ENCODE measurements at regions not wholly inside any gene's neighbourhood (a gene's known extent, or its start where the extent isn't known, plus 50 kb on each side); places are given as distances from the start of the nearest gene placed in this dataset.

DNA sequence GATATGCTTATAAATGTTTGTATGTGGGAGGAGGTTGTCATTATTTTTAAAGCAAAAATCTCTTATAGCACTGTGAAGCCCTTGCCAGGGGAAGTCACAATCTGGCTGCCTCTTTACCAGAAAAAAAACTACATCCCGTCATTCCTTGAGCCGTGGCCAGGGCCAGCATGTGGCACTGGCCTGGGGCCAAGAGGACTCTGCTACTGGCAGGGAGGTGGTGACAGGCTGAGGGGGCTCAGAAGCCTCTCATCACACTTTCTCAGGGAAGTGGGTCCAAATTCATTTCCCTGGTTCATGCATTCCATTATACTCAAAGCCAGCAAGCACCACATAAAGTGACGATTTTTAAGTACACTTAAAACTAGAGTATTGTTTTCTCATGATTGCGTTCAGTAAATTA, 457.3 kb downstream of the ZNF608 start:
- H3K27ac ChIP-seq = peak overlapping the region in 2 of 4 donors; percentile 0 to 20
- DNase-seq (peak; percentile 60 to 70), ATAC-seq (ENCODE audit: low FRiP score in 2 of 2) (peak; percentile 34 to 75)

GRCh38 chr5:124287813-124288212, 458.6 kb downstream of the ZNF608 start:
- DNase-seq (no peak), ATAC-seq (ENCODE audit: low FRiP score in 2 of 2) (no peak)
- no peak overlapping the region for H3K27ac ChIP-seq
- no peaks in the 10 kb centered on the region for H3K27me3 ChIP-seq
- TF ChIP-seq EP300 (IDR thresholded peaks at IDR 0.05) = no peak
- TF ChIP-seq, protein P1, sequence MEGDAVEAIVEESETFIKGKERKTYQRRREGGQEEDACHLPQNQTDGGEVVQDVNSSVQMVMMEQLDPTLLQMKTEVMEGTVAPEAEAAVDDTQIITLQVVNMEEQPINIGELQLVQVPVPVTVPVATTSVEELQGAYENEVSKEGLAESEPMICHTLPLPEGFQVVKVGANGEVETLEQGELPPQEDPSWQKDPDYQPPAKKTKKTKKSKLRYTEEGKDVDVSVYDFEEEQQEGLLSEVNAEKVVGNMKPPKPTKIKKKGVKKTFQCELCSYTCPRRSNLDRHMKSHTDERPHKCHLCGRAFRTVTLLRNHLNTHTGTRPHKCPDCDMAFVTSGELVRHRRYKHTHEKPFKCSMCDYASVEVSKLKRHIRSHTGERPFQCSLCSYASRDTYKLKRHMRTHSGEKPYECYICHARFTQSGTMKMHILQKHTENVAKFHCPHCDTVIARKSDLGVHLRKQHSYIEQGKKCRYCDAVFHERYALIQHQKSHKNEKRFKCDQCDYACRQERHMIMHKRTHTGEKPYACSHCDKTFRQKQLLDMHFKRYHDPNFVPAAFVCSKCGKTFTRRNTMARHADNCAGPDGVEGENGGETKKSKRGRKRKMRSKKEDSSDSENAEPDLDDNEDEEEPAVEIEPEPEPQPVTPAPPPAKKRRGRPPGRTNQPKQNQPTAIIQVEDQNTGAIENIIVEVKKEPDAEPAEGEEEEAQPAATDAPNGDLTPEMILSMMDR (IDR thresholded peaks at IDR 0.05) = no peak
- TF ChIP-seq POLR2AphosphoS5 (IDR thresholded peaks at IDR 0.05) = no peak
- no peak for TF ChIP-seq POLR2A (IDR thresholded peaks at IDR 0.05)
- WGBS, 2 donors = 82 to 97% methylated on average over 3 of the region's 3 CpGs
- no peak overlapping the region for H3K4me3 ChIP-seq
- peaks cover 9 to 26% (median 15%) of the 10 kb centered on the region in 4 donors for H3K4me1 ChIP-seq
- no peaks in the 10 kb centered on the region for H3K9me3 ChIP-seq
- H3K36me3 ChIP-seq = no peaks in the 10 kb centered on the region

More for the DNA sequence above, 457.3 kb downstream of the ZNF608 start:
- H3K4me1 ChIP-seq = peaks cover 9 to 26% (median 15%) of the 10 kb centered on the region in 4 donors
- H3K36me3 ChIP-seq = no peaks in the 10 kb centered on the region
- no peak overlapping the region for H3K4me3 ChIP-seq
- no peaks in the 10 kb centered on the region for H3K27me3 ChIP-seq
- H3K9me3 ChIP-seq = no peaks in the 10 kb centered on the region
- TF ChIP-seq EP300 (IDR thresholded peaks at IDR 0.05) = peak in 1 of 4 donors; percentile 16
- TF ChIP-seq, protein P1 (IDR thresholded peaks at IDR 0.05) = no peak
- WGBS, 2 donors = 33 to 43% methylated on average over 4 of the region's 4 CpGs

DNA sequence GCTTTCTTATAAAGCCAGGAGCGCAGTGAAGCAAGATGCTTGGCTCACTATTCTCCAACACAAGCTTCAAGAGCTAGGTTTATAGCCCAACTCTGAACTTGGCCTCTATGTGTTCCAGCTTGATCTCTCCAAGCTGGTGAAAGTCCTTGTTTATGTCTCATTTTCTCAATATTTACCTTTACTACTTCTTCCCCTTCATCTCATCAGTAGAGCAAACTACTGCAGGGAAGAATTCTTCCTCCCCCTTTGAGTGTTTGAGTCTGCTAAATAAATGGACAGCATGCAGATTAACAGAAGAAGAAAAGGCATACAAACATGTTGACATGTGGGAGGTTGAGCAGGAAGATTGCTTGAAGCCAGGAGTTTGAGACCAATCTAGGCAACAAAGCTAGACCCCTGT, 460.7 kb downstream of the ZNF608 start:
- Histone ChIP-seq H3K27ac (no peak overlapping the region), H3K4me1 (peaks cover 9 to 26% (median 15%) of the 10 kb centered on the region in 4 donors), H3K9me3 (no peaks in the 10 kb centered on the region), H3K36me3 (no peaks in the 10 kb centered on the region), H3K4me3 (no peak overlapping the region), H3K27me3 (no peaks in the 10 kb centered on the region)
- TF ChIP-seq POLR2AphosphoS5 (IDR thresholded peaks at IDR 0.05) = no peak
- TF ChIP-seq POLR2A (IDR thresholded peaks at IDR 0.05) = no peak
- TF ChIP-seq EP300 (IDR thresholded peaks at IDR 0.05) = no peak
- TF ChIP-seq, protein P1 (IDR thresholded peaks at IDR 0.05) = no peak
- DNase-seq (no peak), ATAC-seq (ENCODE audit: low FRiP score in 2 of 2) (no peak)
- WGBS, 2 donors = 33 to 91% methylated on average over 1 of the region's 1 CpG

- Histone ChIP-seq H3K4me3 (no peak overlapping the region), H3K4me1 (peaks cover 9 to 25% (median 15%) of the 10 kb centered on the region in 4 donors), H3K27ac (no peak overlapping the region), H3K9me3 (no peaks in the 10 kb centered on the region), H3K27me3 (no peaks in the 10 kb centered on the region), H3K36me3 (no peaks in the 10 kb centered on the region)
- no peak for DNase-seq
- WGBS, 2 donors = 65 to 67% methylated on average over 4 of the region's 4 CpGs
- no peak for ATAC-seq (ENCODE audit: low FRiP score in 2 of 2)
- TF ChIP-seq, protein P1 (IDR thresholded peaks at IDR 0.05) = no peak
Observed at GRCh38 chr5:124285071-124285470, 461.4 kb downstream of the ZNF608 start.

DNA sequence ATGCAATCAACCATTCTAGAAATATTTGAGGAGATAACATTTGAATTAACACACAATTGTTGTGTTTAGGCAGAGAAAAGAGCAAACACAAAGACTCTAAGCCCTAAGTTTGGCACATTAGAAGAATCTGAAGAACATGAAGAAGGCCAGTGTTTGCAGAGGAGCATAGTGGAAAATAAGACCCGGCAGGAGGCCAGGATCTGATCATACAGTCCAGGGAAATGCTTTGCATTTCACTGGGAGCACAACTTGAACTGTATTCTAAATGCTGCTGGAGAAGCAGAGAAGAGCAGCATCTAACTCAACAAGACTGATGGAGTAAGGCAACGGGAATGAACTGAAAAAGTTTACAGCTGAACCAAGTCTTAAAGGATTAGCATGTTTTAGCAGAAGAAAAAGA, 463.4 kb downstream of the ZNF608 start:
- ATAC-seq (ENCODE audit: low FRiP score in 2 of 2) (no peak), DNase-seq (no peak)
- WGBS, 2 donors = 66 to 73% methylated on average over 2 of the region's 2 CpGs
- Histone ChIP-seq H3K4me1 (peaks cover 0 to 7% (median 0%) of the 10 kb centered on the region in 4 donors), H3K36me3 (no peaks in the 10 kb centered on the region), H3K27me3 (no peaks in the 10 kb centered on the region), H3K9me3 (no peaks in the 10 kb centered on the region), H3K4me3 (no peak overlapping the region), H3K27ac (no peak overlapping the region)
- no peak for TF ChIP-seq POLR2A (IDR thresholded peaks at IDR 0.05)
- no peak for TF ChIP-seq EP300 (IDR thresholded peaks at IDR 0.05)
- TF ChIP-seq, protein P1 (IDR thresholded peaks at IDR 0.05) = no peak
- TF ChIP-seq POLR2AphosphoS5 (IDR thresholded peaks at IDR 0.05) = no peak
